ENCODE measurements at regions not wholly inside any gene's neighbourhood (a gene's known extent, or its start where the extent isn't known, plus 50 kb on each side); places are given as distances from the start of the nearest gene placed in this dataset.

- H3K4me1 ChIP-seq (ENCODE audit: insufficient read depth) = no peaks in the 10 kb centered on the region
- TF ChIP-seq EP300 (IDR thresholded peaks at IDR 0.05) (no peak), POLR2A (IDR thresholded peaks at IDR 0.05) (no peak)
- TF ChIP-seq, protein P1, sequence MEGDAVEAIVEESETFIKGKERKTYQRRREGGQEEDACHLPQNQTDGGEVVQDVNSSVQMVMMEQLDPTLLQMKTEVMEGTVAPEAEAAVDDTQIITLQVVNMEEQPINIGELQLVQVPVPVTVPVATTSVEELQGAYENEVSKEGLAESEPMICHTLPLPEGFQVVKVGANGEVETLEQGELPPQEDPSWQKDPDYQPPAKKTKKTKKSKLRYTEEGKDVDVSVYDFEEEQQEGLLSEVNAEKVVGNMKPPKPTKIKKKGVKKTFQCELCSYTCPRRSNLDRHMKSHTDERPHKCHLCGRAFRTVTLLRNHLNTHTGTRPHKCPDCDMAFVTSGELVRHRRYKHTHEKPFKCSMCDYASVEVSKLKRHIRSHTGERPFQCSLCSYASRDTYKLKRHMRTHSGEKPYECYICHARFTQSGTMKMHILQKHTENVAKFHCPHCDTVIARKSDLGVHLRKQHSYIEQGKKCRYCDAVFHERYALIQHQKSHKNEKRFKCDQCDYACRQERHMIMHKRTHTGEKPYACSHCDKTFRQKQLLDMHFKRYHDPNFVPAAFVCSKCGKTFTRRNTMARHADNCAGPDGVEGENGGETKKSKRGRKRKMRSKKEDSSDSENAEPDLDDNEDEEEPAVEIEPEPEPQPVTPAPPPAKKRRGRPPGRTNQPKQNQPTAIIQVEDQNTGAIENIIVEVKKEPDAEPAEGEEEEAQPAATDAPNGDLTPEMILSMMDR (IDR thresholded peaks at IDR 0.05) = no peak
Observed at GRCh38 chr9:81387360-81388106, 301.8 kb downstream of the TLE1 start.

DNA sequence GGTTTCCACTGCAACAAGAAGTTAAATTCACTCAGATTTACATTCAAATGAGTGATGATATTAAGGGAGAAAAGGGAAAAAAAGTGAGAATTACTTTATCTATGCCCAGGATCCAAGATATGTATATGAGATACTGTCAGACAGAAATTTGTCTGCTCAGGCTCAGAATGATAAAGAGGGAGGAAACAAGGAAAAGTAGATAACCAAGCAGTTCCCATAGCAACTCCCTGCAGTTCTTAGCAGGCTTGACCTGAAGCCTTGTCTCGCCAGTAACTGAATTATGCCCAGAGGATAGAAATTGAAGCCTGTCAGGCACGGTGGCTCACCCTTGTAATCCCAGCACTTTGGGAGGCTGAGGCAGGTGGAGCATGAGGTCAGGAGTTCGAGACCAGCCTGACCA, 304.4 kb downstream of the TLE1 start:
- DNase-seq = no peak
- Histone ChIP-seq H3K9me3 (no peaks in the 10 kb centered on the region), H3K27ac (no peak overlapping the region), H3K4me3 (no peak overlapping the region), H3K4me1 (ENCODE audit: insufficient read depth) (no peaks in the 10 kb centered on the region), H3K27me3 (no peaks in the 10 kb centered on the region), H3K36me3 (no peaks in the 10 kb centered on the region)
- TF ChIP-seq, protein P1 (IDR thresholded peaks at IDR 0.05) = no peak
- TF ChIP-seq EP300 (IDR thresholded peaks at IDR 0.05) (no peak), POLR2A (IDR thresholded peaks at IDR 0.05) (no peak)
- WGBS, 3 donors = 77 to 85% (median 78%) methylated on average over 3 of the region's 3 CpGs
- intact Hi-C loops (cut with DNase I) = no loop called here

More at GRCh38 chr9:81387360-81388106, 301.8 kb downstream of the TLE1 start:
- intact Hi-C loops (cut with DNase I) = no loop called here
- 87 to 92% (median 92%) methylated on average over 8 of the region's 8 CpGs for WGBS, 3 donors
- Histone ChIP-seq H3K36me3 (no peaks in the 10 kb centered on the region), H3K9me3 (no peaks in the 10 kb centered on the region), H3K4me3 (no peak overlapping the region), H3K27ac (no peak overlapping the region), H3K27me3 (no peaks in the 10 kb centered on the region)
- DNase-seq = no peak

DNA sequence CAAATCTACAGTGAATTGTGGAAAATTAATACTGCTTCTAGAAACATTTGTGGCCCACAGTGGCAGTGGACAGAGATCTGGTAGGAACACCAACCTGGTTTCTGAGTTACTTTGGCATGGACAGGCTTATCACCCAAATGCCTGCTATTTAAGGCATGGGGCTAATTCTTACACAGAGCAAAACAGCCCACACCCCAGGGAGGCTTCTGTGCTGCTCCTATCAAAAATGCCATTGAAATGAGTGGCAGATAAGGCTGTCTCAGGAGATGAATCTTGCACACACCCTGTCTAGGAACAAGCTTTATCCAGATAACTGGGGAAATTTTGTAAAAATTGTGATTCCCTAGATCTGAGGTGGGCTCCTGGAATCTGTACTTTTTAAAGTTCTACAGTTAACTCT, 307.1 kb downstream of the TLE1 start:
- DNase-seq = no peak
- intact Hi-C loops (cut with DNase I) = no loop called here
- no peaks in the 10 kb centered on the region for H3K4me1 ChIP-seq (ENCODE audit: insufficient read depth)
- H3K4me3 ChIP-seq = no peak overlapping the region
- no peak overlapping the region for H3K27ac ChIP-seq
- no peaks in the 10 kb centered on the region for H3K27me3 ChIP-seq
- TF ChIP-seq, protein P1 (IDR thresholded peaks at IDR 0.05) = no peak
- no peaks in the 10 kb centered on the region for H3K36me3 ChIP-seq
- no peaks in the 10 kb centered on the region for H3K9me3 ChIP-seq

DNA sequence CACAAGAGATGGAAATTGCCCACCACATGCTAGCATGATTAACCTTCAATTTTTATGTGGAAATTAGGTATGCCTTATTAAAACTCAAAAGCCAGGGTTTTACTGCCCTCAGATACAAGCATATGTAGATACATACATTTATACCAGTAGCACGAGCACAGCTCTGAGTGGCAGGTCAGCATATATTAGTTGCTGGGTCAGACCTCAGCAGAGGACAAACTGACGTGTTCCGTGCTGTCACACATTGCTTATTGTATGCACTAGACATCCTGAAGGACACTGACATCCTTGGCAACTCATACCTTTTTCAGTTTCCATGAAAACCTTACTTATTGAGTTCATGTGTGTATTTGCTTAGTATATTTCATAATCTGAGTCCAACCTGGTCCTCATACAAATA, 307.7 kb downstream of the TLE1 start:
- 95 to 96% (median 95%) methylated on average over 3 of the region's 3 CpGs for WGBS, 3 donors
- H3K9me3 ChIP-seq = no peaks in the 10 kb centered on the region
- TF ChIP-seq, protein P1 (IDR thresholded peaks at IDR 0.05) = no peak
- no peak for TF ChIP-seq EP300 (IDR thresholded peaks at IDR 0.05)
- no peak for TF ChIP-seq POLR2A (IDR thresholded peaks at IDR 0.05)
- intact Hi-C loops (cut with DNase I) = no loop called here
- DNase-seq = no peak
- H3K27ac ChIP-seq = no peak overlapping the region
- no peak overlapping the region for H3K4me3 ChIP-seq
- H3K36me3 ChIP-seq = no peaks in the 10 kb centered on the region
- no peaks in the 10 kb centered on the region for H3K4me1 ChIP-seq (ENCODE audit: insufficient read depth)
- no peaks in the 10 kb centered on the region for H3K27me3 ChIP-seq
